Upper lobe of right lung (tissue), 1 donor: ENCODE measurements at regions not wholly inside any gene's neighbourhood (a gene's known extent, or its start where the extent isn't known, plus 50 kb on each side); places are given as distances from the start of the nearest gene placed in this dataset.

ENCODE experiments used
- ATAC-seq: fragments of 200-7000 bp; cut with Tn5 transposase; one replicate; pipeline ENCODE4 v1.9.1; 2020; ENCODE audit warnings: mild to moderate bottlenecking, moderate library complexity
- DNase-seq: peaks from one replicate; pipeline ENCODE4 v3.0.0-alpha.2; 2020
- H3K27ac ChIP-seq: fragments of 200-600 bp; one replicate; pipeline ENCODE4 v1.8.0; 2022
- H3K27me3 ChIP-seq: fragments of 200-600 bp; one replicate; pipeline ENCODE4 v1.8.0; 2022; ENCODE audit warnings: mild to moderate bottlenecking
- H3K36me3 ChIP-seq: fragments of 200-600 bp; one replicate; pipeline ENCODE4 v1.8.0; 2022
- H3K4me1 ChIP-seq: fragments of 200-600 bp; one replicate; pipeline ENCODE4 v1.8.0; 2022
- H3K4me3 ChIP-seq: fragments of 200-600 bp; one replicate; pipeline ENCODE4 v1.8.0; 2022; ENCODE audit warnings: mild to moderate bottlenecking
- H3K9me3 ChIP-seq: fragments of 200-600 bp; one replicate; pipeline ENCODE4 v1.8.0; 2022
- intact Hi-C: fragments of 100-400 bp; cut with DNase I; formaldehyde crosslinking; loops from one replicate; pipeline ENCODE4 v1.11.0; 2022
- TF ChIP-seq, protein P1 (sequence below): fragments of 200-600 bp; IDR thresholded peaks from one replicate; pipeline ENCODE4 v1.8.0; 2022; ENCODE audit warnings: antibody characterized with exemption
- donor health status: DM: no; HTN: yes; CAD: no; lungs with severe emphysema.

GRCh38 chr10:118805146-118805545 is 50.4 kb upstream of the CACUL1 start:
- intact Hi-C loops: no loop called here

GRCh38 chr10:118807512-118808305 is 52.9 kb upstream of the CACUL1 start:
- Histone ChIP-seq H3K9me3 (no peaks in the 10 kb centered on the region), H3K36me3 (no peaks in the 10 kb centered on the region), H3K4me1 (no peaks in the 10 kb centered on the region), H3K4me3 (no peak overlapping the region), H3K27ac (no peak overlapping the region), H3K27me3 (no peaks in the 10 kb centered on the region)
- peak; percentile 31 for DNase-seq
- TF ChIP-seq, protein P1, sequence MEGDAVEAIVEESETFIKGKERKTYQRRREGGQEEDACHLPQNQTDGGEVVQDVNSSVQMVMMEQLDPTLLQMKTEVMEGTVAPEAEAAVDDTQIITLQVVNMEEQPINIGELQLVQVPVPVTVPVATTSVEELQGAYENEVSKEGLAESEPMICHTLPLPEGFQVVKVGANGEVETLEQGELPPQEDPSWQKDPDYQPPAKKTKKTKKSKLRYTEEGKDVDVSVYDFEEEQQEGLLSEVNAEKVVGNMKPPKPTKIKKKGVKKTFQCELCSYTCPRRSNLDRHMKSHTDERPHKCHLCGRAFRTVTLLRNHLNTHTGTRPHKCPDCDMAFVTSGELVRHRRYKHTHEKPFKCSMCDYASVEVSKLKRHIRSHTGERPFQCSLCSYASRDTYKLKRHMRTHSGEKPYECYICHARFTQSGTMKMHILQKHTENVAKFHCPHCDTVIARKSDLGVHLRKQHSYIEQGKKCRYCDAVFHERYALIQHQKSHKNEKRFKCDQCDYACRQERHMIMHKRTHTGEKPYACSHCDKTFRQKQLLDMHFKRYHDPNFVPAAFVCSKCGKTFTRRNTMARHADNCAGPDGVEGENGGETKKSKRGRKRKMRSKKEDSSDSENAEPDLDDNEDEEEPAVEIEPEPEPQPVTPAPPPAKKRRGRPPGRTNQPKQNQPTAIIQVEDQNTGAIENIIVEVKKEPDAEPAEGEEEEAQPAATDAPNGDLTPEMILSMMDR: no peak
- intact Hi-C loops: no loop called here
- ATAC-seq: no peak

More at GRCh38 chr10:118805146-118805545, 50.4 kb upstream of the CACUL1 start:
- Histone ChIP-seq H3K27me3 (no peaks in the 10 kb centered on the region), H3K4me3 (no peak overlapping the region), H3K27ac (no peak overlapping the region), H3K9me3 (no peaks in the 10 kb centered on the region), H3K4me1 (no peaks in the 10 kb centered on the region), H3K36me3 (no peaks in the 10 kb centered on the region)
- TF ChIP-seq, protein P1: no peak
- no peak for ATAC-seq
- peak; percentile 49 for DNase-seq

- Histone ChIP-seq H3K27me3 (no peaks in the 10 kb centered on the region), H3K27ac (no peak overlapping the region), H3K9me3 (no peaks in the 10 kb centered on the region), H3K4me3 (no peak overlapping the region), H3K4me1 (no peaks in the 10 kb centered on the region), H3K36me3 (no peaks in the 10 kb centered on the region)
- ATAC-seq: no peak
- TF ChIP-seq, protein P1: no peak
- intact Hi-C loops: no loop called here
- peak; percentile 49 for DNase-seq
These were observed 54.0 kb upstream of the CACUL1 start for GRCh38 chr10:118808601-118809356.

DNA sequence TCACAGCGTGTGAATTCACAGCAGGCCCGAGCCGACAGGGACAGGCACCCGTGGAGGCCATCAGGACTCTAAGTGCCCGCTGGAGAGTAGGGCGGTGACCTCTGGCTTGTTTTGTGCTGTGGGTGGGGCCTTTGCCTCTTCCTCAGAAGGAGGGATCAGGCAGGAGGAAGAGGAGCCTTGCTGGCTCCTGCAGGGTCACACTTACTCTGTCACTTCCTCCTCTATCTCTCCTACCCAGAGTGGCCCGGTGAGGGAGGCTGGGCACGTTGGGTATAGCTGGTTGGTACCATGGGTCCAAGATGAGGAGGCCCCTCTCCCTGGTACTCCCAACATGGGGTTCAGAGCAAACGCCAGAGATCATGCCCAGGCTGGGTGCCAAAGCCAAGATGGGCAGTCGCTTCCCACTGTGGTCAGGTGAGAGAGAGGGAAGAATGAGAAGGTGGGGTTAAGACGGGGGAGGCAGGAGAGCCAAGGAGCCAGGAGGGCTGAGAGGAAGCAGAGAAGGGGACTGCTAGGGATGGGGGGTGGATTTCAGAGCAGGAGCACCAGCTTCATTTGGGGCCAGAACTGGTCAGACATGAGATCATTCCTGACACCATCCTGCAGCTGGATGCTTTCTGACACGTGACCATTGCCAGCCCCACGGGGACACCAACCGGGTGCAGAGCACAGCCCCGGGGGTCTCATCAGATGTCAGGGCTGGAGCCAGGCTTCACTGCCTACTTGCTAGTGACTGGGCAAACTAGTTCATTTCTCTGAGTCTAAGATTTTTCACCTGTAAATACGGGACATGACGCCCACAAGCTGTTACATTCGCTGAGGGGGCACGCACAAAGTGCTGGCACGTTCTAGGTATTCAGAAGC is 54.8 kb upstream of the CACUL1 start:
- peak; percentile 64 for DNase-seq

More for the DNA sequence above, 54.8 kb upstream of the CACUL1 start:
- intact Hi-C loops: no loop called here
- Histone ChIP-seq H3K4me1 (no peaks in the 10 kb centered on the region), H3K4me3 (no peak overlapping the region), H3K9me3 (no peaks in the 10 kb centered on the region), H3K36me3 (no peaks in the 10 kb centered on the region), H3K27me3 (no peaks in the 10 kb centered on the region), H3K27ac (no peak overlapping the region)
- ATAC-seq: peak; percentile 86
- TF ChIP-seq, protein P1: no peak
